ENCODE measurements at regions not wholly inside any gene's neighbourhood (a gene's known extent, or its start where the extent isn't known, plus 50 kb on each side); places are given as distances from the start of the nearest gene placed in this dataset.

DNA sequence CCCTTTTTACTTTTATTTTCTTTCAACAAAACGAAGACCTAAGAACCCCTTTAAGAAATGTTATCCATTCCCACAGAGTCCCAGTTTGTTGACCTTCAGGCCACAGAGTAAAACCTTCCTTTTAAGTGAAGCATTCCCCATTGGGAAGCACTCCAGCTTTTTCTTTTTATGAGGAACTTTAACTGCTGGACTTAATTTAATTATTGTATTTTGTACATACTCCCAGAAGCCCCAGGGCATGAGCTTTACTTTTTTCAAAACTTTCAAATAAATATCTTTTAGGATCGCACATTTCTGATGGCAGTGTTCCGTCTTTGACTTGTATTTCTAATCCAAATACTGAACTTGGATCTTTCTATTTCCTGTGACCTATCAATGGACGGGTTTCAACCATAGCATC, 68.9 kb downstream of the ZIC5 start:
- ATAC-seq (no peak), DNase-seq (ENCODE audit: low spot score) (no peak)
- Mint-ChIP-seq H3K27ac (peak overlapping the region; percentile 30; the same call in 1 of the 2 replicates), H3K9me3 (no peaks in the 10 kb centered on the region), H3K27me3 (ENCODE audit: low read depth) (no peaks in the 10 kb centered on the region), H3K4me3 (no peak overlapping the region), H3K36me3 (no peaks in the 10 kb centered on the region), H3K4me1 (peaks cover 61% of the 10 kb centered on the region)
- ChIA-PET POLR2A (no interaction called here), CTCF (no interaction called here)
- TF ChIP-seq FOXP4 (CRISPR knock-in tag; IDR thresholded peaks at IDR 0.05) (no peak), PRRX2 (CRISPR knock-in tag; IDR thresholded peaks at IDR 0.05) (no peak), OVOL2 (CRISPR knock-in tag; IDR thresholded peaks at IDR 0.05; ENCODE audit: borderline replicate concordance) (no peak), GABPB1 (CRISPR knock-in tag; IDR thresholded peaks at IDR 0.05) (no peak)
- TF ChIP-seq, protein P1, sequence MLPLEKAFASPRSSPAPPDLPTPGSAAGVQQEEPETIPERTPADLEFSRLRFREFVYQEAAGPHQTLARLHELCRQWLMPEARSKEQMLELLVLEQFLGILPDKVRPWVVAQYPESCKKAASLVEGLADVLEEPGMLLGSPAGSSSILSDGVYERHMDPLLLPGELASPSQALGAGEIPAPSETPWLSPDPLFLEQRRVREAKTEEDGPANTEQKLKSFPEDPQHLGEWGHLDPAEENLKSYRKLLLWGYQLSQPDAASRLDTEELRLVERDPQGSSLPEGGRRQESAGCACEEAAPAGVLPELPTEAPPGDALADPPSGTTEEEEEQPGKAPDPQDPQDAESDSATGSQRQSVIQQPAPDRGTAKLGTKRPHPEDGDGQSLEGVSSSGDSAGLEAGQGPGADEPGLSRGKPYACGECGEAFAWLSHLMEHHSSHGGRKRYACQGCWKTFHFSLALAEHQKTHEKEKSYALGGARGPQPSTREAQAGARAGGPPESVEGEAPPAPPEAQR (CRISPR knock-in tag; IDR thresholded peaks at IDR 0.05): no peak

- no peaks in the 10 kb centered on the region for H3K36me3 Mint-ChIP-seq
- peak overlapping the region; percentile 69; the same call in 1 of the 2 replicates for H3K27ac Mint-ChIP-seq
- H3K9me3 Mint-ChIP-seq: no peaks in the 10 kb centered on the region
- ATAC-seq: no peak
- ChIA-PET POLR2A (interaction anchor here (0.8 kb wide), 1 partner anchor 9 kb away, joined by 3 read pairs; no protein-coding TSS in a partner anchor), CTCF (interaction anchor here (0.8 to 2.5 kb wide), 14 partner anchors 9 to 335 kb away, joined by 3 to 21 read pairs (median 4); no protein-coding TSS in a partner anchor)
- H3K4me1 Mint-ChIP-seq: peaks cover 68% of the 10 kb centered on the region
- TF ChIP-seq, protein P2, sequence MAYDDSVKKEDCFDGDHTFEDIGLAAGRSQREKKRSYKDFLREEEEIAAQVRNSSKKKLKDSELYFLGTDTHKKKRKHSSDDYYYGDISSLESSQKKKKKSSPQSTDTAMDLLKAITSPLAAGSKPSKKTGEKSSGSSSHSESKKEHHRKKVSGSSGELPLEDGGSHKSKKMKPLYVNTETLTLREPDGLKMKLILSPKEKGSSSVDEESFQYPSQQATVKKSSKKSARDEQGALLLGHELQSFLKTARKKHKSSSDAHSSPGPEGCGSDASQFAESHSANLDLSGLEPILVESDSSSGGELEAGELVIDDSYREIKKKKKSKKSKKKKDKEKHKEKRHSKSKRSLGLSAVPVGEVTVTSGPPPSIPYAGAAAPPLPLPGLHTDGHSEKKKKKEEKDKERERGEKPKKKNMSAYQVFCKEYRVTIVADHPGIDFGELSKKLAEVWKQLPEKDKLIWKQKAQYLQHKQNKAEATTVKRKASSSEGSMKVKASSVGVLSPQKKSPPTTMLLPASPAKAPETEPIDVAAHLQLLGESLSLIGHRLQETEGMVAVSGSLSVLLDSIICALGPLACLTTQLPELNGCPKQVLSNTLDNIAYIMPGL (CRISPR knock-in tag; IDR thresholded peaks at IDR 0.05): no peak
- TF ChIP-seq, protein P3, sequence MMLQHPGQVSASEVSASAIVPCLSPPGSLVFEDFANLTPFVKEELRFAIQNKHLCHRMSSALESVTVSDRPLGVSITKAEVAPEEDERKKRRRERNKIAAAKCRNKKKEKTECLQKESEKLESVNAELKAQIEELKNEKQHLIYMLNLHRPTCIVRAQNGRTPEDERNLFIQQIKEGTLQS (CRISPR knock-in tag; conservative IDR thresholded peaks at IDR 0.05): no peak
- no peak for TF ChIP-seq CBFB (CRISPR knock-in tag; IDR thresholded peaks at IDR 0.05; ENCODE audit: low read depth)
- H3K4me3 Mint-ChIP-seq: no peak overlapping the region
- peaks cover 8% of the 10 kb centered on the region for H3K27me3 Mint-ChIP-seq (ENCODE audit: low read depth)
- no peak for DNase-seq (ENCODE audit: low spot score)
Observed at GRCh38 chr13:99900960-99901359, 70.6 kb downstream of the ZIC5 start.

GRCh38 chr13:99898421-99898820, 73.1 kb downstream of the ZIC5 start:
- POLR2A ChIA-PET: no interaction called here
- TF ChIP-seq TEAD4 (CRISPR knock-in tag; IDR thresholded peaks at IDR 0.05): no peak
- TF ChIP-seq IRF1 (CRISPR knock-in tag; IDR thresholded peaks at IDR 0.05): no peak
- no peak for TF ChIP-seq SP1 (CRISPR knock-in tag; conservative IDR thresholded peaks at IDR 0.05)
- CTCF ChIA-PET: interaction anchor here (0.7 to 2.4 kb wide), 14 partner anchors 10 to 264 kb away, joined by 3 to 12 read pairs (median 3); no protein-coding TSS in a partner anchor
- Mint-ChIP-seq H3K4me1 (peaks cover 73% of the 10 kb centered on the region), H3K27me3 (ENCODE audit: low read depth) (peaks cover 32% of the 10 kb centered on the region), H3K36me3 (no peaks in the 10 kb centered on the region), H3K4me3 (no peak overlapping the region), H3K9me3 (no peaks in the 10 kb centered on the region), H3K27ac (no peak overlapping the region)
- no peak for DNase-seq (ENCODE audit: low spot score)
- ATAC-seq: no peak

DNA sequence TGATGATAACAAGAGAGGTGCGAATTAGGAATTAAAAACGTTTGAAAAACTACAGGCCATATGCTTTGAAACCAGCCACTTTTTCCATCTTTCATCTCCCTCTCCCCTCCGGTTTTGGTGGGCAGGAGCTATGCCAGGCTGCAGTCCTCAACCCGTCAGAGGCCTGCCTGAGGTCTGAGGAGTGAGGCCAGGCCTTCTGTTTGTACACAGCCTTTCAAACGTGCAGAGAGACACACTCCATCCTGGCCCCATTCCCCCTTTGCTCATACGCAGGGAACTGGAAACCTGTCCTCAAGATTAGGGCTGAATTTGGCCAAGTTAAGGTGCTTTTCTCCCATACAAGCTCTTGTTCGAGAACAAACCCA, 74.5 kb downstream of the ZIC5 start:
- H3K4me3 Mint-ChIP-seq: no peak overlapping the region
- TF ChIP-seq STAT6 (CRISPR knock-in tag; conservative IDR thresholded peaks at IDR 0.05; ENCODE audit: low read depth): no peak
- no peak for TF ChIP-seq ARID4B (CRISPR knock-in tag; IDR thresholded peaks at IDR 0.05; ENCODE audit: borderline replicate concordance)
- TF ChIP-seq RELA (CRISPR knock-in tag; IDR thresholded peaks at IDR 0.05; ENCODE audit: borderline replicate concordance): no peak

More for the DNA sequence above, 74.5 kb downstream of the ZIC5 start:
- no peak overlapping the region for H3K27ac Mint-ChIP-seq
- H3K27me3 Mint-ChIP-seq (ENCODE audit: low read depth): peaks cover 41% of the 10 kb centered on the region
- peaks cover 75% of the 10 kb centered on the region for H3K4me1 Mint-ChIP-seq
- ATAC-seq (no peak), DNase-seq (ENCODE audit: low spot score) (no peak)
- no peaks in the 10 kb centered on the region for H3K36me3 Mint-ChIP-seq
- ChIA-PET POLR2A (interaction anchor here (0.8 to 1.0 kb wide), 2 partner anchors 12 to 194 kb away, joined by 3 read pairs; no protein-coding TSS in a partner anchor), CTCF (interaction anchor here (2.4 kb wide), 1 partner anchor 130 kb away, joined by 9 read pairs; no protein-coding TSS in a partner anchor)
- H3K9me3 Mint-ChIP-seq: no peaks in the 10 kb centered on the region
